ENCODE measurements at regions not wholly inside any gene's neighbourhood (a gene's known extent, or its start where the extent isn't known, plus 50 kb on each side); places are given as distances from the start of the nearest gene placed in this dataset.
"Not testable (repeated sequence)": the region's sequence is repeated elsewhere in the genome, so short reads cannot be mapped to it uniquely, and the experiment has no call there.

GRCh38 chrX:40530509-40530908 is 50.3 kb upstream of the ATP6AP2 start:
- no peak for DNase-seq

GRCh38 chrX:40527543-40527942 is 53.2 kb upstream of the ATP6AP2 start:
- no peak for DNase-seq

DNA sequence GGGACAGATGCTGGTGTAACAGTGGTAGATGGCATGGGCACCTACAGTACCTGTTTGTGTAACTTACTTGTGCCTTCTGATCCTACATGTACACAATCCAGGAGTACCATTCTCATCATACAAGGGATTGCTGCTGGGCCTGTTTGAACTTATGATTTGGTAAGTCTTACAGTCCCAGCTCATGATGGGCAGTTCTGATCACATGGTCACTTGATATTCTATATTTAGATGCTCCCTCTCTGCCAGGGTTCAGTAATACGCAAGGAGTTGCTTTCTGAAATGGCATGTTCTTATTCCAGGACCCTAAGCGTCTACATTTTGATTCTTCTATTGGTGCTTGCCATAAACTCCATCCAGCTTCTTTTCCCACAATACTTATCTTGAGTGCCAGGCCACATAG is 54.4 kb upstream of the ATP6AP2 start:
- no peak for DNase-seq

- not testable (repeated sequence) for DNase-seq
Measured at GRCh38 chrX:40525901-40526300, 54.9 kb upstream of the ATP6AP2 start.

- DNase-seq, result no peak
Measured at GRCh38 chrX:40524423-40524822, 56.3 kb upstream of the ATP6AP2 start.

- no peak for DNase-seq
Measured at GRCh38 chrX:40523852-40524251, 56.9 kb upstream of the ATP6AP2 start.

- DNase-seq, result no peak
Measured at GRCh38 chrX:40521868-40522450, 58.8 kb upstream of the ATP6AP2 start.

GRCh38 chrX:40514376-40514775 is 66.4 kb upstream of the ATP6AP2 start:
- no peak for DNase-seq

GRCh38 chrX:40513835-40514234 is 66.9 kb upstream of the ATP6AP2 start:
- no peak for DNase-seq

DNA sequence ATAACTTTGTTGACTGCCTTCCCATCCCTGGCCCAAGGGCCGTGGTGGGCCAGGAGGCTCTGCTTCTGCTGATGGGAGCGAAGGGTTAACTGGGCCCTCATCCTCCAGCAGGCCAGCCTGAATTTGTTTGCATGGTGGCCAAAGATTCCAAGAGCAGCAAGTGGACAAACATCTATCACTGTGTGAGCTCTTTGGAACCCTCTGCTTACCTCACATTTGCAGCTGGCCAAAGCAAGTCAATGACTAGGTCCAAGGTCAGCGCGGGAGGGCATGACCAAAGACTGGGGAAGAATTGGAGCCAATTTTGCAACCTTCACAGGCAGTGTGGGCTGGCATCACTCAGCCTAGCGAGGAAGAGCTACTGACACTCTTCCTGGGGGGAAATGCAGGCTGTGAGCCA is 67.8 kb upstream of the ATP6AP2 start:
- no peak for DNase-seq

GRCh38 chrX:40511258-40511657 is 69.5 kb upstream of the ATP6AP2 start:
- DNase-seq, result no peak

DNA sequence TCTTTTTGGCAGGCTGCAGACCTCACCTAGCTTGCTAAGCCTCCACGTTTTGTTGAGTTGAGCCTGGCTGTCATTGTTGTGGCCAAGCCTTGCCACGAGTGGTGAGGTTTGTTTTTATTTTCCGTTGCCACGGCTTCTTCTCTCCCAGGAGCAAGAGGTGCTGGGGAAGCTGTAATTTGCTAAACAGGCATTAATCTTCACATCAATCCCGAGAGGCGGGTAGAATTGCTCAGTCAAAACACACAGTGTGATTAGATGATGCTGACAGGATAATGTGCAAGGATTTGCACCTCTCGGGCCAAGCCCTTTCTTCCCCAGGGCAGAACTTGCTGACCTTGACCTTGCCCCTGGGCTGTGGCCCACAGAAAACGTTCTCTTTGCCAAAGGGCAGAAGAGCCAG is 72.2 kb upstream of the ATP6AP2 start:
- no peak for DNase-seq

DNA sequence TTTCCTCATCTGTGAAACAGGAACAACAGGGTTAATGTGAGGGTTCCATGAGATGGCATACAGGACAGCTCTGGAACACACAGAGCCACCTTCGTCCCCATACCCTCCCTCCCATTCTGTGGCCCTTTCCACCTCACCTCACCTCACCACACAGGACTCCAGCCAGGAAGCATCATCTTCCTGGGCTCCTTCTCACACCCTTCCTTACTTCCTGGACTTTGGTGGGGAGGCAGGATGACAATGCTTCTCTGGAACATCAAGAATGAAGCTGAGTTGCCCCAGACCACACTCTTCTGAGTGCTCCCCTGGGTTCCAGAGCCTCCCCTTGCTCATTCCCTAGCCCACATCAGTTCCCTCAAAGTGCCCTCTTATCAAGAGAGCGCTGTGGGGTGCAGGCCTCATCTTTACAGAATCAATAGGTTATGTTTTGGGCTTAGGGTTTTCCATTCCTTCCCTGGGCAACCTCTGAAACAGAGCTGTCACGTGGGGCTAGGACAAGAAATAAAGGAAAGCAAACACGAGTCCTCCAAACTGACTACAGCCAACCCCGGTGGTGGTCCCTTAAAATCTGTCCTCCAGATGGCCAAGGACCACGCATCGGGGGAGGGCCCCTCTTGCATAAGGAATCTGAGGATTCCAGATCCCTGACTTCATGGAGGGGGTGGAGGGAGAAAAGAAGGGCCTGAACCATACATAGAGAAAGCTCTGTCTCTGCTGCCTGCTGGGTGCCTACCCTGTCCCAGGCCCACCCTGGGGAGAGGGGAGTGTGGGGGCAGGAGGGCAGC is 74.4 kb upstream of the ATP6AP2 start:
- no peak for DNase-seq

DNA sequence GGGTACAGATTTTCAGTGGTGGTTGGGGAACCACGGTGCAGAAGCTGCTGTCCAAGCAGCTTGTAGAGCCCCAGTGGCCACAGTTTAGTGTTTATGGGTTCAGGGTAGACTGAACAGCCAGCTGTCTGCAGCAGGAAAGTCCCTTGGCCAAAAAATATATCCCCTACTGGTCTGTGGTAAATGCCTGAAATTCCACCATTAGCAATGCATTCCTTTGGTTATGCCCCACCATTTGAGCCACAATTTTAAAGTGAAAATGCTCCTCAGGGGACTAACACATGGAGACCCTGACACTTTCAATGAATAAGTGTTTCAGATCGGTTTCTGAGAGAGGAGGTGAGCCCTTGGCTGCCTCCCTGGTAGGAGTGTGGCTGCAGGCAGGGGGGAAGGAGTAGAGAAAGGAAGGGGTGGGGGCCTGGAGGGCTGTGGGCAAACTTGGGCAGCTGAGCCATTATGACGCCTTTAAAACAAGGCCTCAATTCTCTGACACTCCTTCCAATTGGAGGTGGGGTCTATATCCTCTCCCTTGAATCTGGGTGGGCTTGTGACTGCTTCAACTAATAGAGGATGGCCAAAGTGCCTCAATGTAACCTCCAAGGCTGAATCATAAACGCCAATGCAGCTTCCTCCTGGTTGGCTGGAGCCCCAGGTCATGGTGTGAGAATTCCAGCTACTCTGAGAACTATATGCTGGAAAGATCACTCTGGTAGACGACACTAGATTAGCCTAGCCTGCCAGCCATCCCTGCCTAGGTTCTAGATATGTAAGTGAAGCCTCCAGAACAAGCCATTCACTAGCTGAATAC is 75.8 kb upstream of the ATP6AP2 start:
- no peak for DNase-seq

GRCh38 chrX:40503094-40503493 is 77.7 kb upstream of the ATP6AP2 start:
- no peak for DNase-seq

DNA sequence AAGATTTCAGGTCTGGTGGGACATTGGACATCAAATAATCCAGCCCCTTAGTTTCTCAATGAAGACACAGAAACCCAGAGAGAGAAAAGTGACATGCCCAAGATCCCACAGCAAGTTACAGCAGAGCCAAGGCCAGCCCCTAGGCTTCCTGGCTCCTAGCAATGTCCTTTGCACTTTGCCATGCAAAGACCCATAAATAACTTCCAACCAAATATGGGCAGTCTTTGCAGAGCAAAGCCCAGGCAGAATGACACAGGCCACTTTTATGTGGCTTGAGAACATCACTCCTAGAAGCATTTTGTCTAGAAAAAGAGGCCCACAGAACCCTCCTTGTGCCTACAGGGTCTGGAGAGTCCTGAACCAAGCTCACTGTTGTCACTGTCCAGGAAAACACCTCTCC is 78.1 kb upstream of the ATP6AP2 start:
- DNase-seq, result no peak

GRCh38 chrX:40501164-40501855 is 79.5 kb upstream of the ATP6AP2 start:
- DNase-seq, result no peak

DNA sequence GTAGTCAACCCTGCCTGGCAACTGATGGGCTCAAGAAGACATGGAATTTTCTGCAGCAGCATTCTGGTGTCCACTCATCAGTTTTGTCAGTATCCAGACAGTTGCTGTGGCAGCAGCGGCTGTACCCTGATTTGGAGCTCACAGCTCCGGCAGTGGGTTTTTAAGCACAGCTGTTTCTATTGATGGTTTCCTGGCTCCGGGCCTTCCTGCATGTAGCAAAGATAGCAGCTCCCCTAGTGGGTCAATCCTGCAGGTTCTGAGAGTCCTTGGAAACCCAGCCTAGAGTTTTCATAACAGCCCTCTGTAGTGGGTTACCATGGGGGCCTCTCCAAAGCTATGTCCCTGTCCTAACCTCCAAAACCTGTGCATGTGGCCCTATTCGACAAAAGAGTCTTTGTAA is 84.0 kb upstream of the ATP6AP2 start:
- no peak for DNase-seq

GRCh38 chrX:40495659-40496058 is 85.1 kb upstream of the ATP6AP2 start:
- no peak for DNase-seq

DNA sequence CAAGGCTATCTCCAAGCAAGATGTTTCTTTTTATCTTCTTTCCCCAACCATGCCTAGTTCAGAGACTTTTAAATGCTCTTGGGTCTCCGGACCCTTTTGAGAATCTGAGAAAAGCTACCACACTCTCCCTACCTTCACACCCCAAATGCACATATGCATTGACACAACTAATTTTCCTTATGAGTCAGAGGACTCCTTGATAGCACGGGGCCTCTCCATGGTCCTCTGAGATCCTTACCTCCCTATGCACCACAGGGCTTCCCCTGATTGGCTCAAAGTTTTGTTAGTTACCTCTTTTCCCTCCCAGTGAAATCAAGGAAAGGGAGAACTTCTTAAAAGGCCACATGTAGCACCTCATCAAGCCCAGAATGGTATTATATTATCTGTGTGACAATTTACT is 86.8 kb upstream of the ATP6AP2 start:
- DNase-seq, result no peak

DNA sequence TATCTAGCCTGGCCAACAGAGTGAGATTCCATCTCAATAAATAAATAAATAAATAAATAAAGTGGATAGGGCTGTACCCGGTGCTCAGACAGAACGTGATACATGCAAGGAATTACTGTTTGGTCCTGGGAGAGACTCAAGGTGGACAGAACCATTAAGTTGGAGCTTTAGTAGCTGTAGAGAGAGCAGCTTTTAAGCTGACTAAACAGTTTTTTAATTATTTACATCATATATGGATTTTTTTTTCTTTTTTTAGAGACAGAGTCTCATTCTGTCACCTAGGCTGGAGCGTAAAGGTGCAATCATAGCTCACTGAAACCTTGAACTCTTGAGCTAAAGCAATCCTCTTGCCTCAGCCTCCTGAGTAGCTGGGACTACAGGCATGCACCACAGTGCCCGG is 92.5 kb upstream of the ATP6AP2 start:
- DNase-seq, result no peak

DNA sequence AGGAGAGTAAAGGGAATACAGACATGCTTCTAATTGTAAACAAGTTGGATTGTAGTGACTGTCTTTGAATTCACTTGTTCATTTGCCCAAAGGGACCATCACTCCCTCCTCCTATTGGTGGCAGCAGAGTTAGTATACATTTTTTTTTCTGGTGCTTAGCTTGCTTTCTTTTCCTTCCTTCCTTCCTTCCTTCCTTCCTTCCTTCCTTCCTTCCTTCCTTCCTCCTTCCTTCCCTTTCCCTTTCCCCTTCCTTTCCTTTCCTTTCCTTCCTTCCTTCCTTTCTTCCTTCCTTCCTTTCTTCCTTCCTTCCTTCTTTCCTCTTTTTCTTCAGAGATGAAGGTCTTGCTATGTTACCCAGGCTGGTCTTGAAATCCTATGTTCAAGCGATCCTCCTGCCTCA is 94.8 kb upstream of the ATP6AP2 start:
- no peak for DNase-seq

DNA sequence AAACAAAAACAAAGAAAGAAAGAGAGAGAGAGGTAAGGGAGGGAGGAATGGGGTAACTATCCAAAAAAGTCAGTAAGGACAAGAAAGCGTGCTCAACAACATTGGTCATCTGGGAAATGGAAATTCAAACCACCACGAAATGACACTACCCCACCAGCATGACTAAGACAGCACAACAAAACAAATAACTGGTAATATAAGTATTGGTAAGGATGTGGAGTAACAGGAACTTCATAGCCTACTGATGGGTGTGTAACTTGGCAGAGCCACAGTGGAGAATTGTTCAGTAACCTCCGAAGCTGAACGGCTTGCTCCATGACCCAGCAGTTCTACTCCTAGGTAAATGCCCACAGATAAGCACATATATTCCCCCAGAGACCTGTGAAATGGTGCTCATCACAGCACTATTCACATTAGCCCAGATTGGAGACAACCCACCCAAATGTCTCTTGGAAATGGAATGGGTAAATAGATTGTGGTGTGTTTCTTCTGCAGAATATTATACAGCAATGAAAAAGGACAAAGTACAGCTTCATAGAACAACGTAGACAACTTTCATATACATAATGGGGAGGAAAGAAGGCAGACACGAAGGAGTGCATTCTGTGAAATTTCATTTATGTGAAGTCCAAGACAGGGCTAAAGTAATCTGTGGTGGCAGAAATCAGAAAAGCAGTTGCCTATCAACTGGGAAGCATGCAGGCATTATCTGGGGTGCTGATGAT is 95.5 kb upstream of the ATP6AP2 start:
- DNase-seq, result no peak

Measured in stimulated activated CD4-positive, alpha-beta T cell treated with anti-CD3 and anti-CD28 coated beads, Interleukin-12 subunit alpha, Interleukin-12 subunit beta, amount 100 ng/mL, for 4 hours (primary cell).